SK-N-SH (cell line): ENCODE measurements at regions not wholly inside any gene's neighbourhood (a gene's known extent, or its start where the extent isn't known, plus 50 kb on each side); places are given as distances from the start of the nearest gene placed in this dataset.

Source experiments
- CTCF ChIA-PET: fragments of 300-600, 350-600 bp; formaldehyde crosslinking; extraction: SDS; loops from one replicate; lab custom pipeline; 2021; lab: Yijun Ruan, JAX
- POLR2A ChIA-PET: fragments of 350-600 bp; sonication (Branson Sonifier 250); formaldehyde crosslinking; extraction: SDS; loops from one replicate; lab custom pipeline; 2020; ENCODE audit warnings: antibody characterized with exemption, inconsistent platforms; lab: Yijun Ruan, JAX
- DNase-seq: peaks from one replicate; pipeline ENCODE4 v3.0.0; 2012
- H2AFZ ChIP-seq: fragments of 200-600 bp; sonication (generic); 2 replicates; pipeline ENCODE4 v1.8.1; 2016; ENCODE audit warnings: antibody characterized with exemption, mild to moderate bottlenecking, low read depth
- H3F3A ChIP-seq: fragments of 200-600 bp; sonication (generic); replicated peaks from 2 replicates; pipeline ENCODE3; 2016; ENCODE audit warnings: antibody characterized with exemption, mild to moderate bottlenecking; ENCODE audit not compliant: insufficient read depth
- H3K27ac ChIP-seq, 2 experiments: fragments of 200-500 bp in 1 of 2; fragments of 200-600 bp in 1 of 2; sonication (Bioruptor generic) in 1 of 2; sonication (generic), shearing (Covaris generic) in 1 of 2; 2 replicates each; pipeline versions ENCODE4 v1.5.1 to v1.6.1; 2014 to 2016; ENCODE audit warnings: low read depth in 2 of 2, inconsistent platforms in 1 of 2, low read length in 1 of 2, mild to moderate bottlenecking in 1 of 2, mixed read lengths in 1 of 2
- H3K27me3 ChIP-seq: fragments of 200-600 bp; sonication (generic), shearing (Covaris generic); 2 replicates; pipeline ENCODE4 v1.6.1; 2016; ENCODE audit warnings: mixed run types; ENCODE audit not compliant: insufficient read depth
- H3K36me3 ChIP-seq, 2 experiments: fragments of 200-500 bp in 1 of 2; fragments of 200-600 bp in 1 of 2; sonication (Bioruptor generic) in 1 of 2; sonication (generic) in 1 of 2; replicated peaks in 1 of 2; 2 replicates each; pipeline versions ENCODE3 to v1.5.1; 2014 to 2016; ENCODE audit warnings: low read length in 1 of 2, mild to moderate bottlenecking in 1 of 2; ENCODE audit not compliant: insufficient read depth in 2 of 2, control insufficient read depth in 1 of 2
- H3K4me1 ChIP-seq, 2 experiments: fragments of 200-500 bp in 1 of 2; fragments of 200-600 bp in 1 of 2; sonication (Bioruptor generic) in 1 of 2; sonication (generic), shearing (Covaris generic) in 1 of 2; 2 replicates each; pipeline versions ENCODE4 v1.5.1 to v1.6.1; 2014 to 2016; ENCODE audit warnings: low read depth in 1 of 2, low read length in 1 of 2, mixed run types in 1 of 2; ENCODE audit not compliant: insufficient read depth in 2 of 2, control insufficient read depth in 1 of 2
- H3K4me2 ChIP-seq: fragments of 200-600 bp; sonication (generic), shearing (Covaris generic); 2 replicates; pipeline ENCODE4 v1.6.1; 2017; ENCODE audit warnings: mixed run types
- H3K4me3 ChIP-seq, 2 experiments: fragments of 200-500 bp in 1 of 2; fragments of 200-600 bp in 1 of 2; sonication (Bioruptor generic) in 1 of 2; sonication (generic), shearing (Covaris generic) in 1 of 2; 2 replicates each; pipeline versions ENCODE4 v1.5.1 to v1.8.1; 2014 to 2016; ENCODE audit warnings: low read depth in 2 of 2, inconsistent platforms in 1 of 2, low read length in 1 of 2, mild to moderate bottlenecking in 1 of 2, mixed read lengths in 1 of 2, moderate library complexity in 1 of 2
- H3K79me2 ChIP-seq: fragments of 200-600 bp; sonication (generic); 2 replicates; pipeline ENCODE4 v1.8.1; 2017; ENCODE audit warnings: mild to moderate bottlenecking; ENCODE audit not compliant: insufficient read depth
- H3K9ac ChIP-seq: fragments of 200-600 bp; sonication (generic); 2 replicates; pipeline ENCODE4 v1.6.1; 2017; ENCODE audit warnings: mixed run types
- H3K9me2 ChIP-seq: fragments of 200-600 bp; sonication (generic); 2 replicates; pipeline ENCODE4 v1.6.1; 2017; ENCODE audit warnings: mixed run types
- H3K9me3 ChIP-seq: fragments of 200-600 bp; sonication (generic); 2 replicates; pipeline ENCODE4 v1.6.1; 2017; ENCODE audit warnings: mixed run types, mild to moderate bottlenecking, moderate library complexity
- H4K20me1 ChIP-seq: fragments of 200-600 bp; sonication (generic); 2 replicates; pipeline ENCODE4 v1.6.1; 2017; ENCODE audit warnings: mild to moderate bottlenecking, mixed run types; ENCODE audit not compliant: insufficient read depth
- CHD2 ChIP-seq: fragments of 150-350 bp; IDR thresholded peaks from 2 replicates; pipeline ENCODE4 v1.6.1; 2018; ENCODE audit warnings: low read length; ENCODE audit not compliant: partially characterized antibody
- FOSL2 ChIP-seq: IDR thresholded peaks from 2 replicates; pipeline ENCODE4 v1.4.0; 2012; ENCODE audit warnings: low read depth, mild to moderate bottlenecking, moderate library complexity, borderline replicate concordance
- GATA2 ChIP-seq: sonication (generic); formaldehyde crosslinking; IDR thresholded peaks from 2 replicates; pipeline ENCODE4 v1.5.0; 2020; ENCODE audit warnings: mild to moderate bottlenecking, missing genetic modification reagents
- MAX ChIP-seq: IDR thresholded peaks from 2 replicates; pipeline ENCODE4 v1.4.0; 2012; ENCODE audit warnings: low read depth
- MXI1 ChIP-seq: IDR thresholded peaks from 2 replicates; pipeline ENCODE4 v1.6.1; 2012; ENCODE audit warnings: mild to moderate bottlenecking, low read depth, low read length, improper control_type of control experiment
- POLR2AphosphoS5 ChIP-seq: IDR thresholded peaks from 2 replicates; pipeline ENCODE4 v1.6.1; 2012; ENCODE audit warnings: low read depth, low read length
- RFX5 ChIP-seq: IDR thresholded peaks from 2 replicates; pipeline ENCODE4 v1.6.1; 2012; ENCODE audit warnings: mild to moderate bottlenecking, improper control_type of control experiment, low read length
- SIN3A ChIP-seq: IDR thresholded peaks from 2 replicates; pipeline ENCODE4 v1.6.1; 2012; ENCODE audit warnings: low read depth, mild to moderate bottlenecking, low read length, moderate library complexity, borderline replicate concordance
- TAF1 ChIP-seq: IDR thresholded peaks from 2 replicates; pipeline ENCODE4 v1.6.1; 2012; ENCODE audit warnings: low read depth, mild to moderate bottlenecking, low read length, moderate library complexity, borderline replicate concordance
- WGBS: methylation state at CpG from one replicate; pipeline ENCODE4 v1.1.6; 2017; ENCODE audit warnings: low lambda C conversion rate; 5-methylcytosine and 5-hydroxymethylcytosine counted together

- H3F3A ChIP-seq, result peaks cover 6% of the 10 kb centered on the region
- no peak for DNase-seq
- peaks cover 3% of the 10 kb centered on the region; the same call in 1 of the 2 replicates for H3K9me3 ChIP-seq
- H3K4me1 ChIP-seq, result peaks cover 17 to 38% of the 10 kb centered on the region in 2 experiments
- POLR2A ChIA-PET, result no interaction called here
- CTCF ChIA-PET, result interaction anchor here (0.6 to 1.1 kb wide), 3 partner anchors 11 to 60 kb away, joined by 3 read pairs; no protein-coding TSS in a partner anchor
- no peak overlapping the region for H3K4me3 ChIP-seq
- no peaks in the 10 kb centered on the region for H3K79me2 ChIP-seq
- TF ChIP-seq MXI1, result no peak
- TF ChIP-seq TAF1, result no peak
- TF ChIP-seq CHD2, result no peak
- no peak for TF ChIP-seq SIN3A
- peak overlapping the region in 1 of 2 experiments; percentile 92; a peak in 2 of 4 replicates for H3K27ac ChIP-seq
- no peaks in the 10 kb centered on the region for H3K27me3 ChIP-seq
- no peaks in the 10 kb centered on the region for H4K20me1 ChIP-seq
- H3K36me3 ChIP-seq, result no peaks in the 10 kb centered on the region
- H3K4me2 ChIP-seq, result no peak overlapping the region; the same call in 1 of the 2 replicates
- H3K9ac ChIP-seq, result no peak overlapping the region
- H3K9me2 ChIP-seq, result no peaks in the 10 kb centered on the region
- 0 out of 2 replicates have a peak overlapping the region, but pooled peaks have one; percentile 67 for H2AFZ ChIP-seq
These were observed 55.0 kb upstream of the GATA2 start for GRCh38 chr3:128548021-128548420.

- Histone ChIP-seq H3K27me3 (no peaks in the 10 kb centered on the region), H3K4me2 (peak overlapping the region; percentile 21; the same call in 1 of the 2 replicates), H3K79me2 (no peaks in the 10 kb centered on the region), H3K9me3 (peaks cover 3% of the 10 kb centered on the region; the same call in 1 of the 2 replicates), H3K4me3 (no peak overlapping the region), H3K4me1 (peaks cover 17 to 38% of the 10 kb centered on the region in 2 experiments), H3F3A (peaks cover 6% of the 10 kb centered on the region), H4K20me1 (no peaks in the 10 kb centered on the region), H3K36me3 (no peaks in the 10 kb centered on the region), H2AFZ (no peak overlapping the region), H3K27ac (no peak overlapping the region; a peak in 1 of 4 replicates), H3K9me2 (no peaks in the 10 kb centered on the region), H3K9ac (no peak overlapping the region)
- no peak for DNase-seq
- TF ChIP-seq MAX (0 out of 2 replicates have a peak, but pooled peaks have one; percentile 31), FOSL2 (peak; percentile 28; the same call in 1 of the 2 replicates), RFX5 (no peak)
- 71% methylated on average over 5 of the region's 10 CpGs for WGBS
- ChIA-PET CTCF (interaction anchor here (0.6 to 1.0 kb wide), 2 partner anchors 37 to 61 kb away, joined by 3 read pairs; no protein-coding TSS in a partner anchor), POLR2A (no interaction called here)
These were observed 54.5 kb upstream of the GATA2 start for GRCh38 chr3:128547368-128547987.

- Histone ChIP-seq H3K4me3 (no peak overlapping the region), H3K27me3 (no peaks in the 10 kb centered on the region), H3K79me2 (no peaks in the 10 kb centered on the region), H2AFZ (no peak overlapping the region), H3F3A (peaks cover 6% of the 10 kb centered on the region), H4K20me1 (no peaks in the 10 kb centered on the region), H3K9me3 (peaks cover 3% of the 10 kb centered on the region; the same call in 1 of the 2 replicates), H3K36me3 (no peaks in the 10 kb centered on the region), H3K4me2 (no peak overlapping the region), H3K27ac (peak overlapping the region in 1 of 2 experiments; percentile 51; a peak in 1 of 4 replicates), H3K9me2 (no peaks in the 10 kb centered on the region), H3K4me1 (peaks cover 17 to 38% of the 10 kb centered on the region in 2 experiments), H3K9ac (no peak overlapping the region)
- POLR2A ChIA-PET, result interaction anchor here (0.6 kb wide), 1 partner anchor 707 kb away, joined by 3 read pairs; no protein-coding TSS in a partner anchor
- CTCF ChIA-PET, result no interaction called here
- WGBS, result 74% methylated on average over 5 of the region's 5 CpGs
- DNase-seq, result peak; percentile 62
- TF ChIP-seq POLR2AphosphoS5 (no peak), GATA2 (CRISPR knock-in tag) (no peak)
These were observed 53.6 kb upstream of the GATA2 start for GRCh38 chr3:128546646-128547045.
